ENCODE measurements at regions not wholly inside any gene's neighbourhood (a gene's known extent, or its start where the extent isn't known, plus 50 kb on each side); places are given as distances from the start of the nearest gene placed in this dataset.
A peak's percentile ranks its signal among the peaks of the same experiment; 100 is the strongest.
"Not testable (repeated sequence)": the region's sequence is repeated elsewhere in the genome, so short reads cannot be mapped to it uniquely, and the experiment has no call there.

DNA sequence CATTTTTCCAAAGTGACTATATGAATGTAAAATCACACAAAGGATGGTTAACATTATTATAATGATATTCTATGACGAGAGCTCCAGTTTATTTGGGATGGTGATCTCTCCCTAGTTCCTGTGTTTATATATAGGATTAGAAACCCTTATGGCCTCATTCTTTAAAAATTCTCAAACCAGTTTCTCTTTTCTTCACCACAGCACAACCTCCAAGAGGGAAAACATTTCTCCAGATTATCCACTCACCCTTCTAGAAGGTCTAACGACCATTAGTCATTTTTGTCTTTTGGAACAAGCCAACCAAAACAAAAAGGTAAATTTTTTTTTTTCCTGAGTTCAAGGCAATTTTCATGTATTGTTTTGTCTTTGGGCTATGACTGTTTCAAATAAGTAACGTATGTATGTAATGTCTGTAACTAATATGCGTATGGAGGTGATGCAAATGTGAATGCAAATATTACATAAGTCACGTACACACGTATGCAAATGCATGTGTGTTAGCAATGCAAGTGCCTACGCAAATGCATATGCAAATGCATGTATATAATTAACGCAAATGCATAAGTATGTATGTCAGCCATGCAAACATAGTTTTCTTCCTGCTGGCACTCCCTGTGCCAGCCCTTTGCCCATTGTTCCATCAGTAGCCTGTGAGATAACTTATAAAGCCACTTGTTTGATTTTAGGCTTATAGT, 72.5 kb upstream of the MORC3 start:
- DNase-seq = no peak

DNA sequence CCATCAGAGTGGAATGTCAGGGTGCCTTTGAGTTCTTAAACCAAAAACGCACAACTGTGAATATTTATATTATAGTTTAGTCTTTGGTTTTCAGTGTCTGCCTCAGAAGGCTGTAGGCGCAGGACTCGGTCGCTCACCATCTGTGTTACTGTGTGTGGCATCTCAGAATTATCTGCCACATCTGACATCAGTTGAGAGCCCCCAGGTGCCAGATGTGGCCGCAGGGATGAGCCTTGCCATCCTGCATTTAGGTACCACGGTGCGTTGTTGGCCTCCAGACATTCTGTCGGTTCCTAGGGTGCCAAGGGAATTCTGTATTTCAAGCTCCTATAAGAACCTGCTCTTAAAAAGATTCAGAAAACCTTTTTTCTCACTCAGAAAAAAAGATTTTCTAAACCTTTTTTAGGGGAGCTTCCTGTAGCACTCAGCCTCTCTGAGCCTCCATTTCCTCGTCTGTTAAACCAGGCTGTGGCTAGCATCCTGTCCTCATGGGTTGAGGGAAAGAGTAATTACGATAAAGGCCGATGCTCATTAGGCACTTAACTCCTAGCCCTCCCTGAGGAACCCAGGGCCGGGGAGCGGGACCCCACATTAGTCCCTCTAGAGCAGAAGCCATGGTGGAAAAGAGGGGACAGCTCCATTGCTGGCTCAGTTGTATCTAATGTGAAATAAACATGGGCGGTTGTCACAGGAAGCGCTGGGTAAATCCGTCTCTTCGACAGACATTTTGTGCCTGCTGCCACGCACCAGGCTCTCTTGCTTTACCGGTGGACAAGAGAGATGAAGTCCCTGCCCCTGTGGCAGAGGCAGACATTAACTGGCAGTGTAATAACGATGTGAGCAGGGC, 70.2 kb upstream of the MORC3 start:
- no peak for DNase-seq

DNA sequence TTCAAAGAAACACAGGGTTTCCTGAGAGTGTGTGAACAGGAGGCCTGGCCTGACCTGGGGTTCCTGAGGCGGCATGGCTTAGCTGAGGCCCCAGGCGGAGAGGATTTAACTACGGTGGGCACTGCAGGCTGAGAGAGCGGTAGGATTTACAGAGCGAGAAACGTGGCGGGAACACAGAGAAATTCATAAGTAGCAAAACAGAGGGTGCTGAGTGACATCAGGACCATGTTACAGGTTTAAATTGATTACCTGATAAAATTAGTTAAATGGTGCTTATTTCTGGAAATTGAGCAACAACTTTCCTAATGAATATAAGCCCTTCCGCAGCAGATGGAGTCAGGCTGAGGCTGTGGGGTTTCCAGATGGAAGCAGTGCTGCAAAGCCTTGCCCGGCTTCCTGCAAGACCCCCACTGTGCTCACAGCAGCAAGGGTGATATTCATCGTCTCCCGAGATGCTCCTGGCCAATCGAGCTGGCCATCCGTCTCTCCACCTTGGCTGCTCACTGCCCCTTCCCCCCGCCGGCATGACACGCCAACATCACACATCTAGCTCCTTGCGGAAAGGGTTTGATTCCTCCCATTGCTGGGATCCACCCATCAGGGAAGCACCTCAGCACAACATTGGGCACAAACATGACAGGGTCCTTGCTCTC, 69.4 kb upstream of the MORC3 start:
- no peak for DNase-seq

DNA sequence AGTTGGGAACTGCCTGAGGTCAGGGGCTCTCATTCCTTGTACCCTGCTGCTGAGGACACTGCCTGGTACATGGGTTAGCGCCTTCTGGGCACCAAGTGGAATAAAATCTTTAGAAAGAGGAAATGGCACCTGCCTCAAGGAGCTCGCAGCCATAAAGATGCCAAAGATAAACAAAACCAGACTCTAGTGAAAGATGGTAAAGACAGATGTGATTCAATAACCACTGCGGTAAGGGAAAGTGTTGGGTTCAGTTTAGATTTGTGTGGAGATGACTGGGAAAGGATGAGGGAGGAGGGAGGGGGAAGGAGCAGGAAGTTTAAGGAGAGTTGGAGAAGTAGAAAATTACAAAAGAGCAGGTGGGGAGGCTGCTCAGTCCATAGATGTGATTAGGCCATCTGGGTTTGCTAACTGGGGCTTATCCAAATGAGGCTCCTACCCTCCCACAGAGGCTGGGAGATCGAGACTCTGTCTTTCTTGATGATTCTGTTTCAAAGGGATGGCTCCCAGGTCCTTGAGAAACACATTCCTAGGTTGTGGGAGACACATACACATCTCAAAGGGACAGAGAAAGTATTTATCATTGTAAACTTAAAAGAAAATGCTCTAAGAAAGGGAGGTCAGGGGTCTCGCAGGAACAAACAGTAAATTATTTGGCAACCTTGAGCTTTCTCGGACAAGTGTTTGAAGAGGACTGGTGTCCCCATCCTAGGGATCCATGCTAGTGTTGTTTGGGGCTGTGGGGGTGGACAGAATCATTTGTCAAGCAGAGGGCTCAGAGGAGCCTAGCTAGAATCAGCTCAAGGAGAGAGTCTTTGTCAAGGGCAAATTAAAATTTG, 65.7 kb upstream of the MORC3 start:
- no peak for DNase-seq

DNA sequence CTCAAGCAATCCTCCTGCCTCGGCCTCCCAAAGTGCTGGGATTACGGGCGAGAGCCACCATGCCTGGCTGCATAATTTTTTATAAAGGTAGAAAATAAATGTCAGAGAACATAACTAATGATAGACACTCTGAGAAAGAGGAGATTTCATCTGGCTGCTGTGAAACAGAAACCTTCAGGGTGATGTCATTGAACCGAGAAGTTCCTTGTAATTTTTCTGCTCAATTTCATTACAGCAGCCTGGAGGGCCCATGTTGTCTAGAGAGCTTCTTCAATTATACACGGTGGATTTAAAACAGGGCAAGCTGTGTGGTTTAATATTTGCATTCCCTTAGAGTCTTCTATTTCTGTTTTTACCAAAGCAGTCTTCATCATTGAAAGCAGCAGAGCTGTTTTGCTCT, 64.3 kb upstream of the MORC3 start:
- DNase-seq = no peak

DNA sequence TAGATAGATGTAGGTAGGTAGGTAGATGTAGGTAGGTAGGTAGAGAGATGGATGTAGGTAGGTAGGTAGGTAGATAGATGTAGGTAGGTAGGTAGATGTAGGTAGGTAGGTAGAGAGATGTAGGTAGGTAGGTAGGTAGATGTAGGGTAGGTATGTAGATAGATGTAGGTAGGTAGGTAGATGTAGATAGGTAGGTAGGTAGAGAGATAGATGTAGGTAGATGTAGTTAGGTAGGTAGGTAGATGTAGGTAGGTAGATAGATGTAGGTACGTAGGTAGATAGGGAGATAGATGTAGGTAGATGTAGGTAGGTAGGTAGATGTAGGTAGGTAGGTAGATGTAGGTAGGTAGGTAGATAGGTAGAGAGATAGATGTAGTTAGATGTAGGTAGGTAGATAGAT, 62.3 kb upstream of the MORC3 start:
- DNase-seq = no peak

DNA sequence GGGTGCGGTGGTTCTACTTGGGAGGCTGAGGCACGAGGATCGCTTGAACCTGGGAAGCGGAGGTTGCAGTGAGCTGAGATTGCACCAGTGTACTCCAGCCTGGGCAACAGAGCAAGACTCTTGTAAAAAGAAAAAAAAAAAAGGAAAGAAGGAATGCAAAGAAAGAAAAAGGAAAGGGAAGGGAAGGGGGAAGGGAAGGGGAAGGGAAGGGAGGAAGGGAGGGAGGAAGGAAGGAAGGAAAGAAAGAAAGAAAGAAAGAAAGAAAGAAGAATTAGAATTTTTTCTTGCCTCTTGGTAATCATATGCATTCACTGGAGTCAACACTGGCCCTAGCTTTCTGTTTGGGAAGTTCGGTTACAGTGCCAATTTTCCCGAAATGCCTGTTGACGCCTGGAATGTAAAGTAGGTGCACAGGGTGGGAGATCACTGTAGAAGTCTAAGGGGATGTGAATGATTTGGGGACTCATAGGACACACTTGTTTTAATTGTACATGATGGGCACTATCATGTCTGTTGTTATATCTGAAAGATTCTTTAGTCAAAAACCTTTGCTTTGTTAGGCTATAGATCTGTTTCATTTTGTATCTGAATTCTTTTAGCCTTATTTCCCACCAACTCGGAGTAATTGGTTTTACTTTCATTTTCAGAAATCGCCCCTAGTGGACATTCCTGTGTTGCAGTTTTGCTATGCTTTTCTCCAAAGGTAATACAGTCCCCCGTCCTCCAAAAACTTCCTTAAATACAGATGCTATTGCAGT, 59.8 kb upstream of the MORC3 start:
- DNase-seq = peak; percentile 82 to 87

DNA sequence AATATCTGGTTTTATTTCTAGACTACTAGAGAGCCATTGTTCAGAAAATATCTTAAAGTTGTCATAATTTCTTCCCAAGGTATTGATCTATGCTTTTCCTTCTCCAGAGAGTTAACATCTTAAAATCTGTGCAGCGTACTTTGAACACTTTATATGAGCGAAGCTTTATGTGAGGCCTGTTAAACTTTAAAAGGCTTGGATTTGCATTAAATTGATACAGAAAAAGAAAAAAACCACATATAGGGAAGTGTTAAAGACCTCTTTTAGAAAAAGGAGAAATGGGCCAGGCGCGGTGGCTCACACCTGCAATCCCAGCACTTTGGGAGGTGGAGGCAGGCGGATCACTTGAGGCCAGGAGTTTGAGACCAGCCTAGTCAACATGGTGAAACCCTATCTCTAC, 59.2 kb upstream of the MORC3 start:
- DNase-seq = no peak

DNA sequence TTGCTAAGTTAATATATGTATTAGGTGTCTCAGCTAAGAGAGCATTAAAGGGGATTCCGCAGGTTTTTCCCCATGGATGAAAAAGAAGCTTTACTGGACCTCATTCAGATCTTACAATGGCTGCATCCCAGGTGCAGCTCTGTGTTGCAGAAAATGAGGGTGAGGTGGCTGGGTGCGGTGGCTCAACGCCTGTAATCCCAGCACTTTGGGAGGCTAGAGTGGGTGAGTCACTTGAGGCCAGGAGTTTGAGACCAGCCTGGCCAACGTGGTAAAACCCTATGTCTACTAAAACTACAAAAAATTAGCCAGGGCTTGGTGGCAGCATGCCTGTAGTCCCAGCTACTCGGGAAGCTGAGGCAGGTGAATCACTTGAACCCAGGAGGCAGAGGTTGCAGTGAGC, 58.5 kb upstream of the MORC3 start:
- no peak for DNase-seq

DNA sequence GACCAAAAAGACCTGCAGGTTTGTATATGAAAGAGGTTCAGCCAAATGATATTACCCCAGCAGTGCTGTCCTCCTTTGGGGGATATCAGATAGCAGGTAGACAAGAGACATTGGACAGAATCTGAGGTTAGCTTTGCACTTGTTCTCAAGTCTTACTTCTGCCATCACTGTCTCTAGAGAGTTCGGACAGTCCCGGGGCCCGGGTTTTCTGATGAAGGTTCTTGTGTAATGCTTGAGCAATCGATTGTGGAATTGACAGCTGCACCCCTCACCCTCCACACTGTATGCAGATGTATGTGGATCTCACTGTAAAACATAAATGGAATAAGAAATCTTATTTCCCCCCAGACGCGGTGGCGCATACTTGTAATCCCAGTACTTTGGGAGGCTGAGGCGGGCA, 56.2 kb upstream of the MORC3 start:
- no peak for DNase-seq

DNA sequence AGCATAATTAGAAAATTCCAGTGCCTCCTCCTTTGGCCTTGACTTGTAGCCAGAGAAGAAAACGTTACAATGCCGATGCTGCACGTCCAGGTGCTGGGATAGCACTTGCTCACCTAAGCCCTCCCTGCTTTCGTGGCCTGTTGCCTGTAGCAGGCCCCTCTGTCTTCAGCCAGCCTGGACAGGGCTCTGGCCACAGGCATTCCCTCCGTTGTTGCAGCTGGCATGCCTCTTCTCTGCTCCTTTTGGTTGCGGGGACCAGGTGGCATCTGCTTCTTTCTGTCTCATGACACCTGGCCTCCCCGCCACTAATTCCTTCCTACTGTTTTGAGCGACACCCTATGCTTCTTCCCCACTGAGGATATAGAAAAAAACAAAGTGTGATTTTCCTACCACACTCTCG, 54.6 kb upstream of the MORC3 start:
- DNase-seq = no peak

DNA sequence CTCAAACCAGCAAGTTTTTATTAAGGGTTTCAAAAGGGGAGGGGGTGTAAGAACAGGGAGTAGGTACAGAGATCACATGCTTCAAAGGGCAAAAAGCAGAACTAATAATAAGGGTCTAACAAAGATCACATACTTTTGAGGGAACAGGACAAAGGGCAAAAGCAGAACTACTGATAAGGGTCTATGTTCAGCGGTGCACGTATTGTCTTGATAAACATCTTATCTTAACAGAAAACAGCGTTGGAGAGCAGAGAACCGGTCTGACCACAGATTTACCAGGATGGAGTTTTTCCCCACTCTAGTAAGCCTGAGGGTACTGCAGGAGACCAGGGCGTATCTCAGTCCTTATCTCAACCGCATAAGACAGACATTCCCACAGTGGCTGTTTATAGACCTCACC, 52.2 kb upstream of the MORC3 start:
- not testable (repeated sequence) for DNase-seq

DNA sequence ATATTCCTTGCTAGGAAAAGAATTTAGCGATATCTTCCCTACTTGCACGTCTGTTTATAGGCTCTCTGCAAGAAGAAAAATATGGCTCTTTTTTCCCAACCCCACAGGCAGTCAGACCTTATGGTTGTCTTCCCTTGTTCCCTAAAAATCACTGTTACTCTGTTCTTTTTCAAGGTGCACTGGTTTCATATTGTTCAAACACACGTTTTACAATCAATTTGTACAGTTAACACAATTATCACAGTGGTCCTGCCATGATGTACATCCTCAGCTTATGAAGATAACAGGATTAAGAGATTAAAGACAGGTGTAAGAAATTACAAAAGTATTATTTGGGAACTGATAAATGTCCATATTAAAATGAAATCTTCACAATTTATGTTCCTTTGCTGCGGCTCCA, 51.7 kb upstream of the MORC3 start:
- DNase-seq = not testable (repeated sequence)
